ENCODE measurements at regions not wholly inside any gene's neighbourhood (a gene's known extent, or its start where the extent isn't known, plus 50 kb on each side); places are given as distances from the start of the nearest gene placed in this dataset.
"Not testable (repeated sequence)": the region's sequence is repeated elsewhere in the genome, so short reads cannot be mapped to it uniquely, and the experiment has no call there.

DNA sequence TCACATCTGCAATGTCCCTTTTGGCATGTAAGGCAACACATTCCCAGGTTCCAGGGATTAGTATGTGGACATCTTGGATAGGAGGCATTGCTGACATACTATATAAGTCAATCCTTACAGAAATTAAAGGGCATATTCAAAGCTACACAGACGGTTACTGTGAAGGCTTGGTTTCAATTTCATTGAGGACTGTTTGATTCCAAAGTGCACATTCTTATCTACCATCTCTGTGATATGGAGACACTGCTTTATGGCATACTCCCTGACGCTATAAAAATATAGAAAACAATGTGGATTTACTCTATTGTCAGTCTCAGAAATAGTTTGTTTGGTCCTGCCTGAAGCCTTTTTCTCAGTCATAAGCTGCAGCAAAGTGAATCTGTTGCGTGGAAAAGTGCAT, 1486.7 kb downstream of the FAM181B start:
- Histone ChIP-seq H3K27ac (no peak overlapping the region), H3K4me3 (no peak overlapping the region), H3K36me3 (no peaks in the 10 kb centered on the region), H3K9me3 (no peaks in the 10 kb centered on the region), H3K27me3 (no peaks in the 10 kb centered on the region), H3K4me1 (ENCODE audit: insufficient read depth) (no peaks in the 10 kb centered on the region)
- TF ChIP-seq, protein P1, sequence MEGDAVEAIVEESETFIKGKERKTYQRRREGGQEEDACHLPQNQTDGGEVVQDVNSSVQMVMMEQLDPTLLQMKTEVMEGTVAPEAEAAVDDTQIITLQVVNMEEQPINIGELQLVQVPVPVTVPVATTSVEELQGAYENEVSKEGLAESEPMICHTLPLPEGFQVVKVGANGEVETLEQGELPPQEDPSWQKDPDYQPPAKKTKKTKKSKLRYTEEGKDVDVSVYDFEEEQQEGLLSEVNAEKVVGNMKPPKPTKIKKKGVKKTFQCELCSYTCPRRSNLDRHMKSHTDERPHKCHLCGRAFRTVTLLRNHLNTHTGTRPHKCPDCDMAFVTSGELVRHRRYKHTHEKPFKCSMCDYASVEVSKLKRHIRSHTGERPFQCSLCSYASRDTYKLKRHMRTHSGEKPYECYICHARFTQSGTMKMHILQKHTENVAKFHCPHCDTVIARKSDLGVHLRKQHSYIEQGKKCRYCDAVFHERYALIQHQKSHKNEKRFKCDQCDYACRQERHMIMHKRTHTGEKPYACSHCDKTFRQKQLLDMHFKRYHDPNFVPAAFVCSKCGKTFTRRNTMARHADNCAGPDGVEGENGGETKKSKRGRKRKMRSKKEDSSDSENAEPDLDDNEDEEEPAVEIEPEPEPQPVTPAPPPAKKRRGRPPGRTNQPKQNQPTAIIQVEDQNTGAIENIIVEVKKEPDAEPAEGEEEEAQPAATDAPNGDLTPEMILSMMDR (IDR thresholded peaks at IDR 0.05) = no peak
- TF ChIP-seq POLR2A (IDR thresholded peaks at IDR 0.05) (no peak), EP300 (IDR thresholded peaks at IDR 0.05) (no peak)
- WGBS, 3 donors = 69 to 79% (median 78%) methylated on average over 3 of the region's 3 CpGs
- no peak for DNase-seq
- intact Hi-C loops (cut with DNase I) = no loop called here

GRCh38 chr11:81245791-81246190, 1487.9 kb downstream of the FAM181B start:
- Histone ChIP-seq H3K4me3 (no peak overlapping the region), H3K9me3 (no peaks in the 10 kb centered on the region), H3K4me1 (ENCODE audit: insufficient read depth) (no peaks in the 10 kb centered on the region), H3K27ac (no peak overlapping the region), H3K36me3 (no peaks in the 10 kb centered on the region), H3K27me3 (no peaks in the 10 kb centered on the region)
- WGBS, 3 donors = 88 to 98% (median 88%) methylated on average over 3 of the region's 3 CpGs
- DNase-seq = no peak
- intact Hi-C loops (cut with DNase I) = no loop called here
- TF ChIP-seq, protein P1 (IDR thresholded peaks at IDR 0.05) = no peak
- no peak for TF ChIP-seq EP300 (IDR thresholded peaks at IDR 0.05)
- no peak for TF ChIP-seq POLR2A (IDR thresholded peaks at IDR 0.05)

- no peak for DNase-seq
- Histone ChIP-seq H3K27ac (no peak overlapping the region), H3K4me1 (ENCODE audit: insufficient read depth) (no peaks in the 10 kb centered on the region), H3K36me3 (no peaks in the 10 kb centered on the region), H3K27me3 (no peaks in the 10 kb centered on the region), H3K9me3 (no peaks in the 10 kb centered on the region), H3K4me3 (no peak overlapping the region)
- intact Hi-C loops (cut with DNase I) = no loop called here
- 63 to 74% (median 65%) methylated on average over 5 of the region's 5 CpGs for WGBS, 3 donors
- TF ChIP-seq EP300 (IDR thresholded peaks at IDR 0.05) = no peak
- no peak for TF ChIP-seq POLR2A (IDR thresholded peaks at IDR 0.05)
- TF ChIP-seq, protein P1 (IDR thresholded peaks at IDR 0.05) = no peak
Measured at GRCh38 chr11:81241672-81242275, 1491.9 kb downstream of the FAM181B start.

DNA sequence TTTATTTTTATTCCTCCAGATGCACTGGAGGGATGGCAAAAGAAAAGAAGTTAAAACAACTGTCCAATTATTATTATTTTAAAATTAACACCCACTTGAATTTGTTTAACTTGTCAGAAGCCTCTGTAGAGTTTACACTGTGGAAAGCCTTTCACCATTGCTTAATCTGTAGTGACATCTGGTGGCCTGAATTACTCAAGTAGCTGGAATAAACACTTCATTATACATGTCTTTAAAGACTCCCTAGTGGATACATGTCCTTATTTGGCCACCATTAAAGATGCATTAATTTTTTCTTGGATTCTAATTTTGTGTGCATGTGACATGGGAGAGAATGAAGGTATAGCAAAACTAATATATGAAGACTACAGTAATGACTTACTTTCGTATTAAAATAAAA, 1496.5 kb downstream of the FAM181B start:
- Histone ChIP-seq H3K36me3 (no peaks in the 10 kb centered on the region), H3K9me3 (no peaks in the 10 kb centered on the region), H3K4me1 (ENCODE audit: insufficient read depth) (no peaks in the 10 kb centered on the region), H3K27me3 (no peaks in the 10 kb centered on the region), H3K4me3 (no peak overlapping the region), H3K27ac (no peak overlapping the region)
- 35 to 52% (median 47%) methylated on average over 1 of the region's 1 CpG for WGBS, 3 donors
- TF ChIP-seq, protein P1 (IDR thresholded peaks at IDR 0.05) = peak in 1 of 3 donors; percentile 53
- TF ChIP-seq POLR2A (IDR thresholded peaks at IDR 0.05) (no peak), EP300 (IDR thresholded peaks at IDR 0.05) (no peak)
- DNase-seq = no peak
- intact Hi-C loops (cut with DNase I) = no loop called here

DNA sequence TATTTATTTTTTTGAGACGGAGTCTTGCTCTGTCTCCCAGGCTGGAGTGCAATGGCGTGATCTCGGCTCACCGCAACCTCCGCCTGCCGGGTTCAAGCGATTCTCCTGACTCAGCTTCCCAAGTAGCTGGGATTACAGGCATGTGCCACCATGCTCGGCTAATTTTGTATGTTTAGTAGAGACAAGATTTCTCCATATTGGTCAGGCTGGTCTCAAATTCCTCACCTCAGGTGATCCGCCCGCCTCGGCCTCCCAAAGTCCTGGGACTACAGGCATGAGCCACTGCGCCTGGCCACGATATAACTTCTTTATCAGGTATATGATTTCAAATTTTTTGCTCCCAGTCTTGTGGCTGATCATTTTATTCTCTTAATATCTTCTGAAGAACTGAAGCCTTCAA, 1506.3 kb downstream of the FAM181B start:
- H3K9me3 ChIP-seq; intact Hi-C loops (cut with DNase I); H3K27me3 ChIP-seq; H3K36me3 ChIP-seq; DNase-seq; H3K27ac ChIP-seq; H3K4me3 ChIP-seq; H3K4me1 ChIP-seq (ENCODE audit: insufficient read depth): not testable (repeated sequence)
- 97 to 98% (median 98%) methylated on average over 13 of the region's 13 CpGs for WGBS, 3 donors
